ENCODE measurements at regions not wholly inside any gene's neighbourhood (a gene's known extent, or its start where the extent isn't known, plus 50 kb on each side); places are given as distances from the start of the nearest gene placed in this dataset.

GRCh38 chr21:15430023-15430422 is 299.8 kb upstream of the USP25 start:
- no peak for DNase-seq
- Mint-ChIP-seq H3K27ac (no peak overlapping the region), H3K4me3 (no peak overlapping the region), H3K36me3 (peaks cover 1% of the 10 kb centered on the region), H3K9me3 (peaks cover 7% of the 10 kb centered on the region), H3K27me3 (no peaks in the 10 kb centered on the region), H3K4me1 (peaks cover 6% of the 10 kb centered on the region)

GRCh38 chr21:15430577-15430976 is 299.2 kb upstream of the USP25 start:
- Mint-ChIP-seq H3K4me1 (peaks cover under 1% of the 10 kb centered on the region), H3K9me3 (peaks cover 7% of the 10 kb centered on the region), H3K4me3 (no peak overlapping the region), H3K27ac (no peak overlapping the region), H3K27me3 (no peaks in the 10 kb centered on the region), H3K36me3 (peaks cover 1% of the 10 kb centered on the region)
- no peak for DNase-seq

- H3K36me3 Mint-ChIP-seq, result peaks cover 1% of the 10 kb centered on the region
- H3K27me3 Mint-ChIP-seq, result no peaks in the 10 kb centered on the region
Observed at GRCh38 chr21:15431053-15431452, 298.7 kb upstream of the USP25 start.

GRCh38 chr21:15433091-15433490 is 296.7 kb upstream of the USP25 start:
- H3K4me3 Mint-ChIP-seq, result no peak overlapping the region
- peaks cover 1% of the 10 kb centered on the region for H3K36me3 Mint-ChIP-seq
- H3K4me1 Mint-ChIP-seq, result peaks cover 13% of the 10 kb centered on the region
- H3K9me3 Mint-ChIP-seq, result peaks cover 7% of the 10 kb centered on the region
- no peak for DNase-seq
- no peak overlapping the region for H3K27ac Mint-ChIP-seq
- H3K27me3 Mint-ChIP-seq, result no peaks in the 10 kb centered on the region

More at GRCh38 chr21:15431053-15431452, 298.7 kb upstream of the USP25 start:
- Mint-ChIP-seq H3K4me3 (no peak overlapping the region), H3K9me3 (peaks cover 7% of the 10 kb centered on the region), H3K4me1 (peaks cover under 1% of the 10 kb centered on the region), H3K27ac (no peak overlapping the region)
- DNase-seq, result no peak

- Mint-ChIP-seq H3K4me1 (peaks cover 19% of the 10 kb centered on the region), H3K27me3 (no peaks in the 10 kb centered on the region), H3K4me3 (no peak overlapping the region), H3K9me3 (peaks cover 7% of the 10 kb centered on the region), H3K36me3 (peaks cover 1% of the 10 kb centered on the region), H3K27ac (no peak overlapping the region)
- DNase-seq, result no peak
Observed at GRCh38 chr21:15434163-15434905, 295.4 kb upstream of the USP25 start.

GRCh38 chr21:15436031-15436430 is 293.8 kb upstream of the USP25 start:
- Mint-ChIP-seq H3K27ac (no peak overlapping the region), H3K36me3 (peaks cover 1% of the 10 kb centered on the region), H3K27me3 (no peaks in the 10 kb centered on the region), H3K9me3 (peaks cover 7% of the 10 kb centered on the region), H3K4me1 (peaks cover 25% of the 10 kb centered on the region), H3K4me3 (no peak overlapping the region)
- no peak for DNase-seq

- H3K27ac Mint-ChIP-seq, result peak overlapping the region; percentile 28
- DNase-seq, result no peak
- peaks cover 30% of the 10 kb centered on the region for H3K4me1 Mint-ChIP-seq
- peaks cover 1% of the 10 kb centered on the region for H3K36me3 Mint-ChIP-seq
- H3K9me3 Mint-ChIP-seq, result peaks cover 7% of the 10 kb centered on the region
- H3K4me3 Mint-ChIP-seq, result no peak overlapping the region
- H3K27me3 Mint-ChIP-seq, result no peaks in the 10 kb centered on the region
Observed at GRCh38 chr21:15437883-15438282, 291.9 kb upstream of the USP25 start.

- Mint-ChIP-seq H3K4me1 (peaks cover 35% of the 10 kb centered on the region), H3K27ac (no peak overlapping the region), H3K27me3 (no peaks in the 10 kb centered on the region), H3K9me3 (no peaks in the 10 kb centered on the region), H3K36me3 (no peaks in the 10 kb centered on the region), H3K4me3 (no peak overlapping the region)
- DNase-seq, result no peak
Observed at GRCh38 chr21:15439726-15440125, 290.1 kb upstream of the USP25 start.

GRCh38 chr21:15441060-15441493 is 288.7 kb upstream of the USP25 start:
- H3K4me3 Mint-ChIP-seq, result no peak overlapping the region
- H3K36me3 Mint-ChIP-seq, result no peaks in the 10 kb centered on the region
- H3K9me3 Mint-ChIP-seq, result no peaks in the 10 kb centered on the region
- no peak for DNase-seq
- H3K27ac Mint-ChIP-seq, result no peak overlapping the region
- no peaks in the 10 kb centered on the region for H3K27me3 Mint-ChIP-seq
- H3K4me1 Mint-ChIP-seq, result peaks cover 36% of the 10 kb centered on the region

GRCh38 chr21:15441992-15442391 is 287.8 kb upstream of the USP25 start:
- no peak for DNase-seq
- H3K27me3 Mint-ChIP-seq, result no peaks in the 10 kb centered on the region
- H3K4me1 Mint-ChIP-seq, result peaks cover 29% of the 10 kb centered on the region
- peaks cover 2% of the 10 kb centered on the region for H3K36me3 Mint-ChIP-seq
- no peak overlapping the region for H3K27ac Mint-ChIP-seq
- H3K4me3 Mint-ChIP-seq, result no peak overlapping the region
- H3K9me3 Mint-ChIP-seq, result no peaks in the 10 kb centered on the region

GRCh38 chr21:15442743-15443469 is 286.9 kb upstream of the USP25 start:
- peaks cover 3% of the 10 kb centered on the region for H3K9me3 Mint-ChIP-seq
- DNase-seq, result no peak
- no peaks in the 10 kb centered on the region for H3K27me3 Mint-ChIP-seq
- H3K4me1 Mint-ChIP-seq, result peaks cover 25% of the 10 kb centered on the region
- H3K4me3 Mint-ChIP-seq, result no peak overlapping the region
- no peak overlapping the region for H3K27ac Mint-ChIP-seq
- H3K36me3 Mint-ChIP-seq, result peaks cover 3% of the 10 kb centered on the region

- H3K4me3 Mint-ChIP-seq, result no peak overlapping the region
- peaks cover 7% of the 10 kb centered on the region for H3K9me3 Mint-ChIP-seq
- H3K27me3 Mint-ChIP-seq, result no peaks in the 10 kb centered on the region
- peaks cover 5% of the 10 kb centered on the region for H3K36me3 Mint-ChIP-seq
- no peak for DNase-seq
- H3K4me1 Mint-ChIP-seq, result peaks cover 19% of the 10 kb centered on the region
- no peak overlapping the region for H3K27ac Mint-ChIP-seq
Observed at GRCh38 chr21:15443740-15444117, 286.1 kb upstream of the USP25 start.

- DNase-seq, result no peak
Observed at GRCh38 chr21:15444118-15444960, 285.4 kb upstream of the USP25 start.

GRCh38 chr21:15445327-15445726 is 284.5 kb upstream of the USP25 start:
- Mint-ChIP-seq H3K4me3 (no peak overlapping the region), H3K4me1 (peaks cover 15% of the 10 kb centered on the region), H3K9me3 (peaks cover 13% of the 10 kb centered on the region), H3K36me3 (peaks cover 5% of the 10 kb centered on the region), H3K27ac (no peak overlapping the region), H3K27me3 (no peaks in the 10 kb centered on the region)
- no peak for DNase-seq

More at GRCh38 chr21:15444118-15444960, 285.4 kb upstream of the USP25 start:
- Mint-ChIP-seq H3K36me3 (peaks cover 5% of the 10 kb centered on the region), H3K27ac (no peak overlapping the region), H3K4me3 (no peak overlapping the region), H3K4me1 (peaks cover 18% of the 10 kb centered on the region), H3K9me3 (peaks cover 13% of the 10 kb centered on the region), H3K27me3 (no peaks in the 10 kb centered on the region)

- Mint-ChIP-seq H3K27me3 (no peaks in the 10 kb centered on the region), H3K4me1 (peaks cover 9% of the 10 kb centered on the region), H3K36me3 (peaks cover 5% of the 10 kb centered on the region), H3K27ac (no peak overlapping the region), H3K4me3 (no peak overlapping the region), H3K9me3 (peaks cover 13% of the 10 kb centered on the region)
- DNase-seq, result no peak
Observed at GRCh38 chr21:15446223-15446622, 283.6 kb upstream of the USP25 start.
